H1 (cell line): ENCODE measurements at regions not wholly inside any gene's neighbourhood (a gene's known extent, or its start where the extent isn't known, plus 50 kb on each side); places are given as distances from the start of the nearest gene placed in this dataset.

Experiments
- ATF2 ChIP-seq: IDR thresholded peaks from 2 replicates; pipeline ENCODE4 v1.6.1; 2012; ENCODE audit warnings: low read length, inconsistent platforms
- CHD2 ChIP-seq: IDR thresholded peaks from 2 replicates; pipeline ENCODE4 v1.6.1; 2012; ENCODE audit warnings: low read length, improper control_type of control experiment
- CHD7 ChIP-seq: fragments of 300-600 bp; sonication (generic); IDR thresholded peaks from 2 replicates; pipeline ENCODE4 v1.7.1; 2012; ENCODE audit warnings: low read length, moderate library complexity, mild to moderate bottlenecking, inconsistent platforms; ENCODE audit not compliant: insufficient replicate concordance
- KDM4A ChIP-seq: IDR thresholded peaks from one replicate; pipeline ENCODE4 v1.7.1; 2012; ENCODE audit warnings: low read depth, mild to moderate bottlenecking, moderate library complexity, low read length, inconsistent platforms; ENCODE audit not compliant: severe bottlenecking
- RAD21 ChIP-seq, 2 experiments: IDR thresholded peaks in 1 of 2; conservative IDR thresholded peaks in 1 of 2; 2 replicates each; pipeline ENCODE4 v1.6.1; 2011; ENCODE audit warnings: low read depth in 2 of 2, low read length in 2 of 2, improper control_type of control experiment in 1 of 2, inconsistent platforms in 1 of 2, mild to moderate bottlenecking in 1 of 2, moderate library complexity in 1 of 2
- RBBP5 ChIP-seq: IDR thresholded peaks from 2 replicates; pipeline ENCODE4 v1.7.1; 2012; ENCODE audit warnings: low read depth, mild to moderate bottlenecking, inconsistent platforms, low read length, moderate library complexity, borderline replicate concordance
- SIRT6 ChIP-seq: IDR thresholded peaks from one replicate; pipeline ENCODE4 v1.7.1; 2012; ENCODE audit warnings: low read length, inconsistent platforms
- SP4 ChIP-seq: IDR thresholded peaks from 2 replicates; pipeline ENCODE4 v1.6.1; 2012; ENCODE audit warnings: low read length, inconsistent platforms
- SUZ12 ChIP-seq: fragments of 200-600 bp; sonication (generic); IDR thresholded peaks from 2 replicates; pipeline ENCODE4 v1.6.1; 2012; ENCODE audit warnings: mild to moderate bottlenecking, inconsistent platforms, low read length, moderate library complexity, mixed read lengths
- TBP ChIP-seq: IDR thresholded peaks from 2 replicates; pipeline ENCODE4 v1.6.1; 2011; ENCODE audit warnings: low read depth, low read length, improper control_type of control experiment

- no peak for TF ChIP-seq CHD7
- no peak for TF ChIP-seq SUZ12
- no peak for TF ChIP-seq RBBP5
- no peak for TF ChIP-seq TBP
- TF ChIP-seq KDM4A = no peak
- no peak for TF ChIP-seq CHD2
- no peak for TF ChIP-seq SP4
- no peak for TF ChIP-seq ATF2
- no peak for TF ChIP-seq RAD21 (IDR thresholded peaks at IDR 0.05 in 1 of 2, conservative IDR thresholded peaks at IDR 0.05 in 1 of 2; ENCODE audit: low read depth in 2 of 2, low read length in 2 of 2)
- no peak for TF ChIP-seq SIRT6
Measured at GRCh38 chr2:221133941-221134340, 438.2 kb downstream of the EPHA4 start (continued).
